ENCODE measurements at regions not wholly inside any gene's neighbourhood (a gene's known extent, or its start where the extent isn't known, plus 50 kb on each side); places are given as distances from the start of the nearest gene placed in this dataset.

- CTCF ChIA-PET = interaction anchor here (0.6 kb wide), 1 partner anchor 340 kb away, joined by 3 read pairs; no protein-coding TSS in a partner anchor
- intact Hi-C loops (cut with micrococcal nuclease; ENCODE audit: unreplicated experiment) (no loop called here), in situ Hi-C loops (cut with MboI) (no loop called here)
- Histone ChIP-seq H3K9me3 (replicated peaks; ENCODE audit: control insufficient read depth, insufficient read depth, low read length) (no peaks in the 10 kb centered on the region; the same call in 2 of the 3 replicates), H3K27me3 (replicated peaks in 1 of 2; ENCODE audit: control insufficient read depth in 2 of 2, insufficient read depth in 2 of 2, low read length in 1 of 2) (no peaks in the 10 kb centered on the region), H3K27ac (ENCODE audit: control insufficient read depth, insufficient read depth) (no peak overlapping the region), H3K4me1 (ENCODE audit: control insufficient read depth, insufficient read depth, low read length) (no peaks in the 10 kb centered on the region), H3K4me2 (ENCODE audit: control insufficient read depth, insufficient read depth) (no peak overlapping the region), H3K36me3 (ENCODE audit: control insufficient read depth in 2 of 2, insufficient read depth in 2 of 2, low read length in 1 of 2) (no peaks in the 10 kb centered on the region), H3K4me3 (no peak overlapping the region), H4K20me1 (ENCODE audit: control insufficient read depth, insufficient read depth) (no peaks in the 10 kb centered on the region), H2AFZ (ENCODE audit: control insufficient read depth, low read depth, low read length) (no peak overlapping the region), H3K79me2 (ENCODE audit: control insufficient read depth, insufficient read depth, low read length) (no peaks in the 10 kb centered on the region), H3K9ac (ENCODE audit: control insufficient read depth, insufficient read depth, low read length) (no peak overlapping the region)
- BruUV-seq (replicated peaks) = no TSS peak
- WGBS (ENCODE audit: insufficient coverage, insufficient replicate concordance, low lambda C conversion rate, missing lambda C conversion rate) = 33% methylated on average over 2 of the region's 2 CpGs
- POLR2A ChIA-PET = no interaction called here
- DNase-seq (ENCODE audit: low read depth, low spot score) (no peak), FAIRE-seq (no peak), ATAC-seq (no peak)
- no peak for TF ChIP-seq RAD21 (IDR thresholded peaks at IDR 0.05; ENCODE audit: insufficient read depth, low read depth, low read length)
- RAD21 ChIA-PET (ENCODE audit: unreplicated experiment) = no interaction called here
- SMC1A ChIA-PET (ENCODE audit: uncharacterized antibody, unreplicated experiment) = interaction anchor here (0.6 to 1.6 kb wide), 2 partner anchors 11 to 155 kb away, joined by 3 read pairs; no protein-coding TSS in a partner anchor
Measured at GRCh38 chr7:138350701-138351357, 109.2 kb upstream of the TRIM24 start.

- ChIA-PET SMC1A (ENCODE audit: uncharacterized antibody, unreplicated experiment) (no interaction called here), POLR2A (interaction anchor here (0.7 kb wide), 1 partner anchor 22 kb away, joined by 3 read pairs; no protein-coding TSS in a partner anchor), RAD21 (ENCODE audit: unreplicated experiment) (no interaction called here), CTCF (no interaction called here)
- no peaks in the 10 kb centered on the region for H3K4me1 ChIP-seq (ENCODE audit: control insufficient read depth, insufficient read depth, low read length)
- intact Hi-C loops (cut with micrococcal nuclease; ENCODE audit: unreplicated experiment) = no loop called here
- H4K20me1 ChIP-seq (ENCODE audit: control insufficient read depth, insufficient read depth) = no peaks in the 10 kb centered on the region
- no peaks in the 10 kb centered on the region for H3K79me2 ChIP-seq (ENCODE audit: control insufficient read depth, insufficient read depth, low read length)
- no peak for DNase-seq (ENCODE audit: low read depth, low spot score)
- no peak for ATAC-seq
- no peak overlapping the region for H3K9ac ChIP-seq (ENCODE audit: control insufficient read depth, insufficient read depth, low read length)
- H2AFZ ChIP-seq (ENCODE audit: control insufficient read depth, low read depth, low read length) = no peak overlapping the region
- no peak overlapping the region for H3K27ac ChIP-seq (ENCODE audit: control insufficient read depth, insufficient read depth)
- no peak overlapping the region for H3K4me3 ChIP-seq
- no peaks in the 10 kb centered on the region; the same call in 2 of the 3 replicates for H3K9me3 ChIP-seq (replicated peaks; ENCODE audit: control insufficient read depth, insufficient read depth, low read length)
- no peaks in the 10 kb centered on the region for H3K27me3 ChIP-seq (replicated peaks in 1 of 2; ENCODE audit: control insufficient read depth in 2 of 2, insufficient read depth in 2 of 2, low read length in 1 of 2)
- in situ Hi-C loops (cut with MboI) = no loop called here
- WGBS (ENCODE audit: insufficient coverage, insufficient replicate concordance, low lambda C conversion rate, missing lambda C conversion rate) = 21% methylated on average over 10 of the region's 10 CpGs
- H3K4me2 ChIP-seq (ENCODE audit: control insufficient read depth, insufficient read depth) = no peak overlapping the region
- no peaks in the 10 kb centered on the region for H3K36me3 ChIP-seq (ENCODE audit: control insufficient read depth in 2 of 2, insufficient read depth in 2 of 2, low read length in 1 of 2)
- BruUV-seq (replicated peaks) = no TSS peak
- FAIRE-seq = no peak
- TF ChIP-seq ZNF24 (IDR thresholded peaks at IDR 0.05) (no peak), CUX1 (IDR thresholded peaks at IDR 0.05; ENCODE audit: insufficient replicate concordance, low read depth, low read length) (no peak)
- TF ChIP-seq, protein P1, sequence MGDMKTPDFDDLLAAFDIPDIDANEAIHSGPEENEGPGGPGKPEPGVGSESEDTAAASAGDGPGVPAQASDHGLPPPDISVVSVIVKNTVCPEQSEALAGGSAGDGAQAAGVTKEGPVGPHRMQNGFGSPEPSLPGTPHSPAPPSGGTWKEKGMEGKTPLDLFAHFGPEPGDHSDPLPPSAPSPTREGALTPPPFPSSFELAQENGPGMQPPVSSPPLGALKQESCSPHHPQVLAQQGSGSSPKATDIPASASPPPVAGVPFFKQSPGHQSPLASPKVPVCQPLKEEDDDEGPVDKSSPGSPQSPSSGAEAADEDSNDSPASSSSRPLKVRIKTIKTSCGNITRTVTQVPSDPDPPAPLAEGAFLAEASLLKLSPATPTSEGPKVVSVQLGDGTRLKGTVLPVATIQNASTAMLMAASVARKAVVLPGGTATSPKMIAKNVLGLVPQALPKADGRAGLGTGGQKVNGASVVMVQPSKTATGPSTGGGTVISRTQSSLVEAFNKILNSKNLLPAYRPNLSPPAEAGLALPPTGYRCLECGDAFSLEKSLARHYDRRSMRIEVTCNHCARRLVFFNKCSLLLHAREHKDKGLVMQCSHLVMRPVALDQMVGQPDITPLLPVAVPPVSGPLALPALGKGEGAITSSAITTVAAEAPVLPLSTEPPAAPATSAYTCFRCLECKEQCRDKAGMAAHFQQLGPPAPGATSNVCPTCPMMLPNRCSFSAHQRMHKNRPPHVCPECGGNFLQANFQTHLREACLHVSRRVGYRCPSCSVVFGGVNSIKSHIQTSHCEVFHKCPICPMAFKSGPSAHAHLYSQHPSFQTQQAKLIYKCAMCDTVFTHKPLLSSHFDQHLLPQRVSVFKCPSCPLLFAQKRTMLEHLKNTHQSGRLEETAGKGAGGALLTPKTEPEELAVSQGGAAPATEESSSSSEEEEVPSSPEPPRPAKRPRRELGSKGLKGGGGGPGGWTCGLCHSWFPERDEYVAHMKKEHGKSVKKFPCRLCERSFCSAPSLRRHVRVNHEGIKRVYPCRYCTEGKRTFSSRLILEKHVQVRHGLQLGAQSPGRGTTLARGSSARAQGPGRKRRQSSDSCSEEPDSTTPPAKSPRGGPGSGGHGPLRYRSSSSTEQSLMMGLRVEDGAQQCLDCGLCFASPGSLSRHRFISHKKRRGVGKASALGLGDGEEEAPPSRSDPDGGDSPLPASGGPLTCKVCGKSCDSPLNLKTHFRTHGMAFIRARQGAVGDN (IDR thresholded peaks at IDR 0.05) = no peak
Measured at GRCh38 chr7:138352570-138353461, 107.2 kb upstream of the TRIM24 start.
